ENCODE measurements at regions not wholly inside any gene's neighbourhood (a gene's known extent, or its start where the extent isn't known, plus 50 kb on each side); places are given as distances from the start of the nearest gene placed in this dataset.

GRCh38 chr6:119559586-119559985 lies 210.0 kb upstream of the MAN1A1 start:
- ChIA-PET POLR2A (no interaction called here), CTCF (interaction anchor here (0.6 to 1.2 kb wide), 6 partner anchors 8 to 385 kb away, joined by 3 to 4 read pairs (median 3); no protein-coding TSS in a partner anchor)
- TF ChIP-seq CTCF (IDR thresholded peaks at IDR 0.05; ENCODE audit: control extremely low read depth, extremely low read depth, low read depth, missing control alignments): no peak
- no peak for DNase-seq (ENCODE audit: extremely low spot score)

GRCh38 chr6:119557239-119557638 lies 207.7 kb upstream of the MAN1A1 start:
- no peak for DNase-seq (ENCODE audit: extremely low spot score)
- POLR2A ChIA-PET: no interaction called here
- TF ChIP-seq CTCF (IDR thresholded peaks at IDR 0.05; ENCODE audit: control extremely low read depth, extremely low read depth, low read depth, missing control alignments): no peak
- CTCF ChIA-PET: no interaction called here

GRCh38 chr6:119552021-119552420 lies 202.5 kb upstream of the MAN1A1 start:
- no peak for TF ChIP-seq CTCF (IDR thresholded peaks at IDR 0.05; ENCODE audit: control extremely low read depth, extremely low read depth, low read depth, missing control alignments)
- DNase-seq (ENCODE audit: extremely low spot score): no peak
- POLR2A ChIA-PET: no interaction called here
- CTCF ChIA-PET: no interaction called here

DNA sequence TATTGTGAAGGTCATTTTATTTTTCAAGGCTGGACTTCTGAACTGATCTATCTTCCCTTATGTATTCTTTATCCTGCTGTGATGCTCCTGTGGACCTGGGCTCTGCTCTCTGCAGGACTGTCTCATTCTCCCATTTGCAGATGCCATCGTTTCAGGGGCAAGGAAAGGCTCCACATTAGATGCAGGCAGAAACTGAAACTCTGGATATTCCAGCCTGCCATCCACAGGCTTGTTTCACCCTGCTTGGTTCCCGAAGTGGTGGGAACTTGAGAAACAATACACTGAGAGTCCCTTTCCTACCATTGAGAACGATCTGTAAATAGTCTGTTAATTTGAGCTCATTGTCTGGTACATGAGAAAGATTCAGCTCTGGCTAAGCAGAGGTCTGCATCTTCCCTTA lies 197.5 kb upstream of the MAN1A1 start:
- POLR2A ChIA-PET: no interaction called here
- no peak for TF ChIP-seq CTCF (IDR thresholded peaks at IDR 0.05; ENCODE audit: control extremely low read depth, extremely low read depth, low read depth, missing control alignments)
- CTCF ChIA-PET: interaction anchor here (1.2 kb wide), 1 partner anchor 9 kb away, joined by 3 read pairs; no protein-coding TSS in a partner anchor
- DNase-seq (ENCODE audit: extremely low spot score): no peak

- DNase-seq (ENCODE audit: extremely low spot score): no peak
- POLR2A ChIA-PET: no interaction called here
- no peak for TF ChIP-seq CTCF (IDR thresholded peaks at IDR 0.05; ENCODE audit: control extremely low read depth, extremely low read depth, low read depth, missing control alignments)
- CTCF ChIA-PET: interaction anchor here (0.9 to 1.9 kb wide), 3 partner anchors 11 to 14 kb away, joined by 3 to 10 read pairs (median 4); no protein-coding TSS in a partner anchor
These were observed 195.7 kb upstream of the MAN1A1 start for GRCh38 chr6:119545245-119545644.

GRCh38 chr6:119544325-119545175 lies 195.0 kb upstream of the MAN1A1 start:
- ChIA-PET CTCF (interaction anchor here (0.9 to 1.9 kb wide), 6 partner anchors 10 to 48 kb away, joined by 3 to 10 read pairs (median 3); no protein-coding TSS in a partner anchor), POLR2A (no interaction called here)
- TF ChIP-seq CTCF (IDR thresholded peaks at IDR 0.05; ENCODE audit: control extremely low read depth, extremely low read depth, low read depth, missing control alignments): no peak
- no peak for DNase-seq (ENCODE audit: extremely low spot score)

Data from GM10248 (cell line).